NCI-H2196 (cell line): ENCODE measurements at regions not wholly inside any gene's neighbourhood (a gene's known extent, or its start where the extent isn't known, plus 50 kb on each side); places are given as distances from the start of the nearest gene placed in this dataset.
"Not testable (repeated sequence)": the region's sequence is repeated elsewhere in the genome, so short reads cannot be mapped to it uniquely, and the experiment has no call there.

Experiments used
- DNase-seq: peaks from one replicate; lab custom pipeline; 2025; ENCODE audit not compliant: unreplicated experiment; lab: John Stamatoyannopoulos, UW

DNA sequence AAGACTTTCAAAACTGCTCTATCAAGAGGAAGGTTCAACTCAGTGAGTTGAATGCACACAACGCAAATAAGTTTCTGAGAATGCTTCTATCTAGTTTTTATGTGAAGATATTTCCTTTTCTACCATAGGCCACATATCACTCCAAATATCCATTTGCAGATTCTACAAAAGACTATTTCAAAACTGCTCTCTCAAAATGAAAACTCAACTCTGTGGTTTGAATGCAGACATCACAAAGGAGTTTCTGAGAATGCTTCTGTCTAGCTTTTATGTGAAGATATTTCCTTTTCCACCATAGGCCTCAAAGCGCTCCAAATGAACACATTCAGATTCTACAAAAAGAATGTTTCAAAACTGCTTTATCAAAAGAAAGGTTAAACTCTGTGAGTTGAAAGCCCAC is 1093.1 kb upstream of the DEFB115 start:
- DNase-seq, result not testable (repeated sequence)

GRCh38 chr20:30167540-30167939 is 1089.9 kb upstream of the DEFB115 start:
- no peak for DNase-seq

DNA sequence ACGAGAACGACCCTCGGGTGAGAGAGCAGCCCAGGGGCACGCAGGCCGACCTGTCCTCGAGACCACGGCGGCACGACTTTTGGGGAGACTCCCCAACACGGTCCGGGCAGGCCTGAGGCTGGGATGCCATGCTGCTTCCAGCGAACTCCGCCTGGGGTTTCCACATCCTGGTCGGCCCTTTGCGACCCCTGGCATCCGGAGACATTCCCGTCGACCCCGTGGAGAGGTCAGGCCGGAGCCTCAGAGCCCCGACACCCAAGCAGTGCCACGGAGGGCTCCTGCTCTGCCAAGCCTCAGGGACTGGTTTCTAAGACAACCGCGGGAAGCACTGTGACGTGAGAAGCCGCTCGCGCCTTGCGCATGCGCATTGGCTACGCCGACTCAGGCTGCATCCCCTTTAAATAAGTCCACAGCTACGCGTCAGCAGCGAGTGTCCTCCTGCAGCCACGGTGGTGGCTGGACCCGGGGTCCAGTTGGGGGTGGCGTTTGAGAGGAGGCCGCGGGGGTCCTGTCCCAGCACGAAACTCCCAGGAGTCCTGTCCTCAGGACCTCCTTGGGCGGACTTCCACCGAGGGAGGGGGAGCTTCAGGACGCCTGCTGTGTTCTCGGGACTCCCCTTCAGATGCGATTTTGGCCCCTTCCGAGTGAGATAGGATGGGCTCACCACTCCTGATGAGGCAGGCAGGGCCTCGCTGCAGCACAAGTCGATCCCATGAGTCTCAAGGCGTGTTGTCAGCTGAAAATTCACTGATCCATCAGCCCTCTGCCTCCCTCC is 1089.3 kb upstream of the DEFB115 start:
- DNase-seq, result no peak

GRCh38 chr20:30168800-30169138 is 1088.7 kb upstream of the DEFB115 start:
- DNase-seq, result no peak

DNA sequence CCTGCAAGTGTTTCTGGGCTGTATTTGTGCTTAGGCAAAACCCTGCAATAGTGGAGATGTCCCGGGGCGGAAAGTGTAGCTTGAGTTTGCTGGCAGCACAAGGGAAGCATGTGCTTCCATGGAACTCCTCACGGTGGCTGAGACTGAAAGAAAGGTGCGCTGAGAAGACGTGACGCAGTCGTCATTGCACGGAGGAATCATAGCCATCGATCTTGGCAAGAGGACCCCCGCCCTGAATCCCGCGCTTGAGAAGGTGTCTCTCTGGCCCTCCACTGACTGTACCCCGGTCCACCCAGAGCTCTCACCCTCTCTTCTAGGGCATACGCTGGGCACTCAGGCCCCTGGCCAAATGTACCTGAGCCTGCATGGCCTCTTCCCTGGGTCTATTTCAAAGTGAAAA is 1081.8 kb upstream of the DEFB115 start:
- DNase-seq, result no peak

- not testable (repeated sequence) for DNase-seq
Observed at GRCh38 chr20:30183124-30183523, 1074.3 kb upstream of the DEFB115 start.

DNA sequence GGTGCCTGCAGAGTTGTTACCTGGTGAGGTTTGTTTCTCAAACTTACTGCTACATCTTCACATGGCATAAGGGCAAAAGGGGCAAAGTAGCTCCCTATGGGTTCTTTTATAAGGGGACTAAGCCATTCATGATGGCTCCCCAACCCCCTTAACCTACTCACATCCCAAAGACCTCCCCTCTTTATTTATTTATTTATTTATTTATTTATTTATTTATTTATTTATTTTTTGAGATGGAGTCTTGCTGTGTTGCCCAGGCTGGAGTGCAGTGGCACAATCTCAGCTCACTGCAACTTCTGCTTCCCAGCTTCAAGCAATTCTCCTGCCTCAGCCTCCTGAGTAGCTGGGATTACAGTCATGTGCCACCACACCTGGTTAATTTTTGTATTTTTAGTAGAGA is 1065.7 kb upstream of the DEFB115 start:
- DNase-seq, result not testable (repeated sequence)

DNA sequence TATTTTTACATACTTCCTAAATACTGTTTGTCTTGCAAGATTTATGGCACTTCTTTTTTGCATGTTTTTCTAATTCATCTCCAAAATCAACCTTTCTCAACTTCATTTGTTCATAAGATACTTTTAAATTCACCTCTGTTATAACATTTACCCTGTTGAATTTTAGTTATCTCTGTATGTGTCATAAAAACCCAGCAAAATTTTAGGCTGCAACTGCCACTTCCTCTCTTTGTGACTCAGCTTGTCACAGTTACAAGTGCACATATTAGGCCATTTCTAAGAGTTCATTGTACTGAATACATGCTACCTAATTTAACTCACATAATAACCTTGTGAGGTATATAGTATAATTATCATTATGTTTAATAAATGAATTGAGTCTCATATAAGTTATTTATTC is 1023.0 kb upstream of the DEFB115 start:
- not testable (repeated sequence) for DNase-seq

GRCh38 chr20:30275073-30275472 is 982.4 kb upstream of the DEFB115 start:
- DNase-seq, result not testable (repeated sequence)

- no peak for DNase-seq
Observed at GRCh38 chr20:30281584-30282197, 975.8 kb upstream of the DEFB115 start.

GRCh38 chr20:30283476-30284280 is 973.8 kb upstream of the DEFB115 start:
- DNase-seq, result not testable (repeated sequence)

- no peak for DNase-seq
Observed at GRCh38 chr20:30284281-30284905, 973.1 kb upstream of the DEFB115 start.

DNA sequence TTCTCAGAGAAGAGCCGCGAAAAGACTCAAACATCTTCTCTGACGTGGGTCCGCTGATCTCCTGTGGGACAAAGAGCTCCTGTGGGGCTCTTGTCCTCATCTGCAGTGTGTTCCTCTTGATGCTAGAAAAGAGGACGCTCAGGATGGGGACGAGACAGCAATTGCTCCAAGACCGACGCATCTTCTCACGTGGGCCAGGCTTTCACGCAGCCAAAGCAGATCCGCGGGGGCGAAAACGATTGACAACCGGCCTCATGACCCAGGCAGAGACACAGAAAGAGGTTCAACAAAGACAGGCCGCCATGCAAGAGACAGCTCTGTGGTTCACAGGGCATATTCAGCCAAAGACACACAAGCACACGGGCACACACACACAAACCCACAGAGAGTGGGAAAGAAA is 971.8 kb upstream of the DEFB115 start:
- DNase-seq, result no peak

DNA sequence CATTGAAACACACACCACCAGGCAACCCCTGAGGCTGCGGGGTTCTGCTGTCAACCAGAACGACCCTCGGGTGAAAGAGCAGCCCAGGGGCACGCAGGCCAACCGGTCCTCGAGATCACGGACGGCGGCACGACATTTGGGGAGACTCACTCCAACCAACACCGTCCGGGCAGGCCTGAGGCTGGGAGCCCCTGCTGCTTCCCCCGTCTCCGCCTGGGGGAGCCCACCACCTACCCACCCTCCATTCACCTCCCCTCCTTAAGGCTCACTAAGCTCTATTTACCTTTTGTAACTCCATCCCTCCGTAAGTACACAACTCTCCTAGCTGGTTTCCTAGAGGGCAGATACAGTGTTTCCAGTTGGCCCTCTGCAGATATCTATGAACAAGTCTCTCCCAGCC is 971.3 kb upstream of the DEFB115 start:
- DNase-seq, result no peak

- DNase-seq, result not testable (repeated sequence)
Observed at GRCh38 chr20:30287459-30287858, 970.0 kb upstream of the DEFB115 start.

DNA sequence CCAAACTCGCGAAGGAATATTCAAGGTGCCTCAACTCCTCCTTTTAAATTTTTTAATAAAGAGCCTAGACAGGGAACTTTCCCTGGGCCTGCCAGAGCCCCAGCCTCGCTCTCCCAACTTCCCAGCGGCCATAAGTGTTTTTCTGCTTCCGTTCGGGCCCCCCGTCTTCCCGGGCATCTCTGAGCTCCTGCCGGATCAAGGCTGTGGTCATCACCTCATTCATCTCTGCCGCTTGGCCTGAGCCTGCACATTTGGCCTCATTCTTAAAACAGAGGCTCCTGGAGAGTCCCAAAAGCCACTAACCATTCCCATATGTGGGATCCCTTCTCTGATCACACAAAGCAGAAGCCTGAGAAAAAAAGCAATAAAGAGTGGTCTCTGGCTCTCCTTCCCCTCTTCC is 969.1 kb upstream of the DEFB115 start:
- no peak for DNase-seq

DNA sequence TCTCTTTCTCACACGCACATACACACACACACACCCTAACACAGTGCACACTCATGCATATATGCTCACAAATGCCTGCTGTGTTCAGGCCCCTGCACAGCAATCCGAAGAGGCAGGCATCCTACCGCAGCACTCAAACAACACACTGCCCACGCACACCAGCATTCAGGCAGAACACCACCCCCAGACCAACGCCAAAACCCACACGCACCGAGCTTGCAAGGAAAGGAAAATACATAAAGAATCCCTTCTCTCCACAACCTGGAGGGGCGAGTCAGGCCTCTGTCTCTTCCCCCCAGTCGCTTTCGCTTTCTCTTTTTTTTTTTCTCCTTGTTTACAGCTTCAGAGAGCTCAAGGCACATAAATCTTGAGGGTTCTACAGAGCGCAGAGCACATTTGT is 968.4 kb upstream of the DEFB115 start:
- not testable (repeated sequence) for DNase-seq

DNA sequence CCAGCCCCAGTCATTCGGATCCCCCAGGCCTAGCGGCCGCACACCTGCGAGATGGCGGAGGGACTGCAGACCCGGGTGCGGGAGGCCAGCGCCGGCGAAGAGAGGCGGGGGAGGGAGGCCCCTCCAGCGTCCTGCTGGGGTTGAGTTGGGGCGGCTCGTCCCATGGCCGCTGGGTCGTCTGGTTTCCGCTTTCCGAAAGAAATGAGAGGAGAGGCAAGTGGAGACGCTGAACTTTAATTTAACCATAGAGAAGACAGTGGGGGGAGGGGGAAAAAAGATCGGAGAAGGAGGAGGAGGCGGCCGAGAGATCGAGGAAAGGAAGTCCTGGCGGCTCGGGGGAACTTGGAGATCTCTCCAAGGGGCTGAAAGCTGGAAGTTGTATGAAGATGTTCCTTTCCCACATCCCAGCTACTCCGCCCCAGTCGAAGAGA is 967.7 kb upstream of the DEFB115 start:
- not testable (repeated sequence) for DNase-seq

GRCh38 chr20:30290361-30291063 is 967.0 kb upstream of the DEFB115 start:
- not testable (repeated sequence) for DNase-seq

DNA sequence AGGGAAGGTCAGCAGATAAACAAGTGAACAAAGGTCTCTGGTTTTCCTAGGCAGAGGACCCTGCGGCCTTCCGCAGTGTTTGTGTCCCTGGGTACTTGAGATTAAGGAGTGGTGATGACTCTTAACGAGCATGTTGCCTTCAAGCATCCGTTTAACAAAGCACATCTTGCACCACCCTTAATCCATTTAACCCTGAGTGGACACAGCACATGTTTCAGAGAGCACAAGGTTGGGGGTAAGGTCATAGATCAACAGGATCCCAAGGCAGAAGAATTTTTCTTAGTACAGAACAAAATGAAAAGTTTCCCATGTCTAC is 966.4 kb upstream of the DEFB115 start:
- DNase-seq, result not testable (repeated sequence)

DNA sequence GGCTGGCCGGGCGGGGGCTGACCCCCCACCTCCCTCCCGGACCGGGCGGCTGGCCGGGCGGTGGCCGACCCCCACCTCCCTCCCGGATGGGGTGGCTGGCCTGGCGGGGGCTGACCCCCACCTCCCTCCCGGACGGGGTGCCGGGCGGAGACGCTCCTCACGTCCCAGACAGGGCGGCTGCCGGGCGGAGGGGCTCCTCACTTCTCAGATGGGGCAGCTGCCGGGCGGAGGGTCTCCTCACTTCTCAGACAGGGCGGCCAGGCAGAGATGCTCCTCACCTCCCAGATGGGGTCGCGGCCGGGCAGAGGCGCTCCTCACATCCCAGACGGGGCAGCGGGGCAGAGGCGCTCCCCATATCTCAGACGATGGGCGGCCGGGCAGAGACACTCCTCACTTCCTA is 965.8 kb upstream of the DEFB115 start:
- not testable (repeated sequence) for DNase-seq
